Limb (tissue), 2 donors: ENCODE measurements at regions not wholly inside any gene's neighbourhood (a gene's known extent, or its start where the extent isn't known, plus 50 kb on each side); places are given as distances from the start of the nearest gene placed in this dataset.

ENCODE experiments used
- DNase-seq, 2 donors: peaks; one replicate each; pipeline ENCODE4 v3.0.0-alpha.2; 2016; ENCODE audit errors: extremely low spot score in 2 of 2

DNA sequence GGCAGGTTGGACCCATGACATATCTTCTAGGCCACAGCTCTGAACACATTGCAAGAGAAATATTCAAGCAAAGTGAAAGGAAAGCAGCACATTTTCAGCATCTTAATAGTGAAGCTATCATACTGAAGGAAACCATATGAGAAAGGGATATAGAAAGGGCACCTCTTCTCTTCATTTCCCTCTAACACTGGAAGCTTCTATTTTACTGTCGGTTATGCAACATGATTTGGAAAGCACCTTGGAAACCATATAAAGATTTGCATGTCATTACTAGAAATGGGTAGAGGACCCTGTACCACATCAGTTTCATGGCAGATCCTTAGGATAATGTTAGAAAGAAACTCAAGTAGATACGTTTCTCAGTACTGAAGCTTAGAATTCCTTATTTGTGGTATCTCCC is 70.5 kb upstream of the HMGN3 start:
- no peak for DNase-seq

DNA sequence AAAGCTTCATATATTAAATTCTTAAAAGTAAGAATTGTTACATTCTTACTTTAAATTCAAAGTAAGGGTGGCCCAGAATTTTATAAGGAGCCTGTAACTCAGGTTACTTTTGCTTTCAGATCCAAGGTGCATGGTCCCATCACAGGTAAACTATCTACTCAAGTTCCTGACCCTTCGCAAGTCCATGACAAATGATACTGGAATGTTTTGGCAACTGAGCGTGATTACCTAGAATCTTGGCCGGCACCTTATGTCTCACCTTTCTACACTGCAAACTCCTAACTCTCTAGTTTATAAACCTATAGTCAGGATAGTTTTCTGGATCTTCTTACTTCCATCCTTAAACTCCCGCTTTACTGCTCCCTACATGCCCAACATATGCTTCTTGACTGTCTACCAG is 67.9 kb upstream of the HMGN3 start:
- no peak for DNase-seq

DNA sequence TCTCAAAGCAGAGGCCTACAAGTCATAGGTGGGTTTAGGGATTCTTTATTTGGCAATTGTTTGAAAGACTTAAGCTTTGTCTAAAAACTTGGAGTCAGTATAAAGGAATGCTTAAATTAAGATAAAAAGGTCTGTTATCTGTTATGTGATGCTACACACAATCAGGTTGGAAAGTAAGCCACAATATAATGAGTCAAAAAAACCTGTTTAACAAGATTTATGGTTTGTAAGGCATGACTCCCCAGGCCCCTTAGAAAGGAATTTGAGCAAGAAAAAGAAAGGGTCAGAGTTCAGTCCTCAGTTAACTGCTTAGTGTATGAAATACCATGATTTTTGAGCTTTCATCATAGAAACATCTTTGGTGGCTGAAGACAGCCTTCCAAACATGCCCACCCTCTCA is 66.8 kb upstream of the HMGN3 start:
- DNase-seq, result no peak

DNA sequence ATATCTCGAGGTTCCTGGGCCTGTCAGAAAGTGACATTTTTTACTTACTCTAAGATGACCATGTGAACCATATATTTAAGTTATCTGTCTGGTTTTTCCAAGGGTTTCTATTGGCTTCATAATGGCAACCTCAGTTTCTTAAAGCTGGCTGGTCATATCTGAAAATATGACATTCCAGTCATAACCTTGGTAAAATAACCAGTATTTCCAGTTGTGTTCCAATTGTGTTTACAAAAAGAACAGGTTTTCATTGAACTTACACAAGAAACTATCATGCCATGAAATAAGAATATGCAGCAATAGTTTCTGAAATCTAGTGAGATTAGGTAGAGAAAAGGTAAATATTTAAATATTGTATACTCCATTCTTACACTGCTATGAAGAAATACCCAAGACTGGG is 61.7 kb upstream of the HMGN3 start:
- no peak for DNase-seq
